ENCODE measurements at regions not wholly inside any gene's neighbourhood (a gene's known extent, or its start where the extent isn't known, plus 50 kb on each side); places are given as distances from the start of the nearest gene placed in this dataset.

DNA sequence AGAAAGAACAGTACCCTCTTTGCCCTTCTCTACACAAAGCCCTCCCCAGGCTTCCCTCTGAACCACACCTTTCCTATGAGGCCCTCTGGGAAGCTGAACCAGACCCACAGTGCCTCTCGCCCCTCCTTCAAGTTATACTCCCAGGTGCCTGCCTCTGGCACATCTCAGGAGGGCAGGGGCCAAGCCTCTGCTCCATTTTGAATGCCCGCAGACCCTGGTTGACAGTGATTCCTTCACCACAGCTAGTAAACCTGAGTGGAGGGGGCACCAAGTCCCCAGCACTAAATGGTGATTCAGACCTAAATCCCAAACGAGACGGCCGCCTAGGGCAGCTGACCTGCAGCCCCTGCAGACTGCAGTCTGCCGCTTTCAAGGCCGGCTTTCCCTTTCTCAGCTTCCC lies 230.5 kb upstream of the ZNF32 start:
- DNase-seq: no peak
- intact Hi-C loops (cut with micrococcal nuclease): no loop called here
- H3K4me1 Mint-ChIP-seq: no peaks in the 10 kb centered on the region
- ATAC-seq (ENCODE audit: low read depth): no peak
- H3K36me3 Mint-ChIP-seq (ENCODE audit: low read depth): no peaks in the 10 kb centered on the region
- H3K4me3 Mint-ChIP-seq: no peak overlapping the region
- CTCF ChIA-PET: no interaction called here
- POLR2A ChIA-PET: no interaction called here
- H3K27ac Mint-ChIP-seq: no peak overlapping the region
- H3K27me3 Mint-ChIP-seq: peaks cover 4% of the 10 kb centered on the region
- no peak for TF ChIP-seq CTCF (IDR thresholded peaks at IDR 0.05)
- H3K9me3 Mint-ChIP-seq: no peaks in the 10 kb centered on the region

GRCh38 chr10:43878386-43878785 lies 229.7 kb upstream of the ZNF32 start:
- Mint-ChIP-seq H3K4me3 (no peak overlapping the region), H3K4me1 (no peaks in the 10 kb centered on the region), H3K27ac (no peak overlapping the region), H3K27me3 (peaks cover 4% of the 10 kb centered on the region), H3K36me3 (ENCODE audit: low read depth) (no peaks in the 10 kb centered on the region), H3K9me3 (no peaks in the 10 kb centered on the region)
- no peak for TF ChIP-seq CTCF (IDR thresholded peaks at IDR 0.05)
- intact Hi-C loops (cut with micrococcal nuclease): no loop called here
- ChIA-PET POLR2A (no interaction called here), CTCF (no interaction called here)
- no peak for ATAC-seq (ENCODE audit: low read depth)
- no peak for DNase-seq

DNA sequence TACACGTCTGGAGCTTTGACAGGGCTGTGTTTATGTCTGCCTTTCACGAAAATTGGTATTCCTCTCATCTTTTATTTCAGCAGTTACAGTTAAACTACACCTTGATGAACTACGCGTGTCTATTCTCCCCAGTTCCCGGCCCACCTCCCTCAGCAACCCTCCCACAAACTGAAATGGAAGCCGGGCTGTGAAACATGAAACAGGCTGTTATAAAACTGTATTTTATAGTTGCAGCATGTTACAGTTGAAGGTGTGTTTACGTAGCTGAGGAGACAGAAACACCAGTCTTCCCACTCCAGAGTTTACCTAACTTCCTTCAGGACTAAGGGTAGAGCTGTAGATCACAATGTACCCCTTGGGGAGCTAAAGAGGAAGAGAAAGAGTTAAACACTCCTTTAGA lies 228.3 kb upstream of the ZNF32 start:
- DNase-seq (no peak), ATAC-seq (ENCODE audit: low read depth) (no peak)
- ChIA-PET POLR2A (no interaction called here), CTCF (no interaction called here)
- TF ChIP-seq CTCF (IDR thresholded peaks at IDR 0.05): no peak
- Mint-ChIP-seq H3K27ac (no peak overlapping the region), H3K4me3 (no peak overlapping the region), H3K36me3 (ENCODE audit: low read depth) (no peaks in the 10 kb centered on the region), H3K9me3 (no peaks in the 10 kb centered on the region), H3K27me3 (peaks cover 4% of the 10 kb centered on the region), H3K4me1 (no peaks in the 10 kb centered on the region)
- intact Hi-C loops (cut with micrococcal nuclease): no loop called here

DNA sequence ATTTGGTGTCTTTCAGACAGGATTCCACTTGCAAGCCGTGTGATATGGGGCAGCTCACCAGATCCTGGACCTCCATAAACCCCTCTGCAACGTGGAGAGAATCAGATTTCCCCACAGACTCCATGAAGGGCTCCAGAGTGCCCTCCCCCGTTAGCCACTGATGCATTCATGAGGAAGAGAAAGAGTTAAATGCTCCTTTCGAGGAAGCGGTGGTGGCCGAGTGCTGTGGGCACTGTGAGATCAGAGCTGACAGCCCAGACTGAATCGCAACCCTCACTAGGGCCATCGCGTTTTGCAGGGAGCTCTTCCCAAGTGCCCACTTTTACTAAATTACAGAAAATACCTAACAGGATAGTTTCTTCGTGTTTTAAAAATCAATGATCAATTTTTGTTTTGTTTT lies 226.3 kb upstream of the ZNF32 start:
- ATAC-seq (ENCODE audit: low read depth): no peak
- H3K27ac Mint-ChIP-seq: no peak overlapping the region
- no peaks in the 10 kb centered on the region for H3K9me3 Mint-ChIP-seq
- H3K36me3 Mint-ChIP-seq (ENCODE audit: low read depth): no peaks in the 10 kb centered on the region
- no peaks in the 10 kb centered on the region for H3K4me1 Mint-ChIP-seq
- intact Hi-C loops (cut with micrococcal nuclease): no loop called here
- ChIA-PET POLR2A (no interaction called here), CTCF (no interaction called here)
- no peak overlapping the region for H3K4me3 Mint-ChIP-seq
- no peak for TF ChIP-seq CTCF (IDR thresholded peaks at IDR 0.05)
- no peak for DNase-seq
- peaks cover 4% of the 10 kb centered on the region for H3K27me3 Mint-ChIP-seq

DNA sequence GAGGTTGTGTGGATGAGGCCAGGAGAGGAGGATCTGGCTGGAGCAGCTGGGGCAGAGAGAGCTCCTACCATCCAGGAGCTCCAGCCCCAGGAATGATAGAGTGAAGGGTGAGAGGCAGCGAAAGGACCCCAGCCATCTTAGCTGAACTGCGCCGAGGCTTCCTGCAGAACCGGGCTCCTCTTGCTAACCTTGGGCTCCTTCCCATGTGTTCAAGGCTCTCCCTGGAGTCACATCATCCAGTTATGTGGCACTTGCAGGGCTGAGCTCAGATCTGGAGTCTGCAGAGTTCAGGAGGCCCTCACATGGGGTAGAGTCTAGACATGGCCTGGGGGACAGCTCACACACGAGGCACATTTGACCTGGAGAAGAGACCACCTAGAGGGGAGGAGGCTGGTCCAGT lies 225.0 kb upstream of the ZNF32 start:
- CTCF ChIA-PET: no interaction called here

More for the DNA sequence above, 225.0 kb upstream of the ZNF32 start:
- no peaks in the 10 kb centered on the region for H3K4me1 Mint-ChIP-seq
- no peak for ATAC-seq (ENCODE audit: low read depth)
- H3K9me3 Mint-ChIP-seq: no peaks in the 10 kb centered on the region
- POLR2A ChIA-PET: no interaction called here
- H3K27ac Mint-ChIP-seq: no peak overlapping the region
- no peaks in the 10 kb centered on the region for H3K36me3 Mint-ChIP-seq (ENCODE audit: low read depth)
- no peak for TF ChIP-seq CTCF (IDR thresholded peaks at IDR 0.05)
- no peak overlapping the region for H3K4me3 Mint-ChIP-seq
- no peak for DNase-seq
- intact Hi-C loops (cut with micrococcal nuclease): no loop called here
- peaks cover 3% of the 10 kb centered on the region for H3K27me3 Mint-ChIP-seq
